ENCODE measurements at regions not wholly inside any gene's neighbourhood (a gene's known extent, or its start where the extent isn't known, plus 50 kb on each side); places are given as distances from the start of the nearest gene placed in this dataset.

GRCh38 chr5:111851631-111852548 is 94.9 kb upstream of the NREP start:
- no peak for TF ChIP-seq POLR2A (IDR thresholded peaks at IDR 0.05)
- TF ChIP-seq EP300 (IDR thresholded peaks at IDR 0.05), result no peak
- TF ChIP-seq, protein P1, sequence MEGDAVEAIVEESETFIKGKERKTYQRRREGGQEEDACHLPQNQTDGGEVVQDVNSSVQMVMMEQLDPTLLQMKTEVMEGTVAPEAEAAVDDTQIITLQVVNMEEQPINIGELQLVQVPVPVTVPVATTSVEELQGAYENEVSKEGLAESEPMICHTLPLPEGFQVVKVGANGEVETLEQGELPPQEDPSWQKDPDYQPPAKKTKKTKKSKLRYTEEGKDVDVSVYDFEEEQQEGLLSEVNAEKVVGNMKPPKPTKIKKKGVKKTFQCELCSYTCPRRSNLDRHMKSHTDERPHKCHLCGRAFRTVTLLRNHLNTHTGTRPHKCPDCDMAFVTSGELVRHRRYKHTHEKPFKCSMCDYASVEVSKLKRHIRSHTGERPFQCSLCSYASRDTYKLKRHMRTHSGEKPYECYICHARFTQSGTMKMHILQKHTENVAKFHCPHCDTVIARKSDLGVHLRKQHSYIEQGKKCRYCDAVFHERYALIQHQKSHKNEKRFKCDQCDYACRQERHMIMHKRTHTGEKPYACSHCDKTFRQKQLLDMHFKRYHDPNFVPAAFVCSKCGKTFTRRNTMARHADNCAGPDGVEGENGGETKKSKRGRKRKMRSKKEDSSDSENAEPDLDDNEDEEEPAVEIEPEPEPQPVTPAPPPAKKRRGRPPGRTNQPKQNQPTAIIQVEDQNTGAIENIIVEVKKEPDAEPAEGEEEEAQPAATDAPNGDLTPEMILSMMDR (IDR thresholded peaks at IDR 0.05), result no peak
- Histone ChIP-seq H3K4me1 (no peaks in the 10 kb centered on the region), H3K36me3 (no peaks in the 10 kb centered on the region), H3K27ac (no peak overlapping the region), H3K27me3 (no peaks in the 10 kb centered on the region), H3K9me3 (no peaks in the 10 kb centered on the region), H3K4me3 (no peak overlapping the region)
- no peak for DNase-seq (ENCODE audit: low spot score in 2 of 2)
- WGBS, 2 donors, result 90 to 97% methylated on average over 4 of the region's 4 CpGs

- WGBS, 2 donors, result 51 to 57% methylated on average over 3 of the region's 3 CpGs
- Histone ChIP-seq H3K36me3 (no peaks in the 10 kb centered on the region), H3K27me3 (no peaks in the 10 kb centered on the region), H3K4me3 (no peak overlapping the region), H3K9me3 (no peaks in the 10 kb centered on the region), H3K4me1 (no peaks in the 10 kb centered on the region), H3K27ac (no peak overlapping the region)
- DNase-seq (ENCODE audit: low spot score in 2 of 2), result no peak
- no peak for TF ChIP-seq EP300 (IDR thresholded peaks at IDR 0.05)
- no peak for TF ChIP-seq POLR2A (IDR thresholded peaks at IDR 0.05)
- TF ChIP-seq, protein P1 (IDR thresholded peaks at IDR 0.05), result no peak
These were observed 91.5 kb upstream of the NREP start for GRCh38 chr5:111848476-111848875.

DNA sequence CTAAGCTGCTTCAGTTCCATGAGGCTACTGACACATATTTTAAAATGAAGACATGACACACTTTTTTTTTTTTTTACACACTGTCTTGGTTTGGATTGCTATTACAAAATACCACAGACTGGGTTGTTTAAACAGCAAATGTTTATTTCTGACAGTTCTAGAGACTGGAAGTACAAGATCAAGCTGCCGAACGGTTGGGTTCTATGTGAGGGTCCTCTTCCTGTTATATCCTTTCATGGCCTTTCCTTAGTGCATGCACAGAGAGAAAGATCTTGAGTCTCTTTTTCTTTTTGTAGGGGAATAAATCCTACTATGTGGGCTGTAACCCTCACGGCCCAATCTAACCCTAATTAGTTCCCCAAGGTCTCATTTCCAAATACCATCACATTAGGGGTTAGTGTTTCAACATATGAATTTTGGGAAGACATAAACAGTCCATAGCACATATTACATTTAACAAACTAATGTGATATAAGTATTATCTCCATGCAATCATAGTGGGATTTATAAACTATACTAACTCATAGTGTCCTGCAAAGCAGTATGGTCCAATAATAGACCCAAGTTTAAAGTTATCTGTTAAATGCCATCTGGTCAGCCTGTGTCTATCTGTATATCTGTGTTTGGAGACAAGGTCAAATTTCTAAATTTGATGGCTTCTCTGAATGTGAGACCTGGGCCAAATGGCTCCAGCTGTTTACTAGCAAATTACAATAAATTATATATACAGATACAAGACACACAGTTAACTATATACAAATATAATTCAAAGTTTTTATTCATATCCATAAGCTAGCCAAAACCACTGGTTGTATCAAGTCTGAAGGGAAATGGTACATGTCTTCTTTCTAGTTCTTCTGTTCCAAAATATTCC is 90.3 kb upstream of the NREP start:
- Histone ChIP-seq H3K27me3 (no peaks in the 10 kb centered on the region), H3K27ac (no peak overlapping the region), H3K4me3 (no peak overlapping the region), H3K9me3 (no peaks in the 10 kb centered on the region), H3K36me3 (no peaks in the 10 kb centered on the region), H3K4me1 (no peaks in the 10 kb centered on the region)
- WGBS, 2 donors, result 89% methylated on average over 3 of the region's 3 CpGs
- TF ChIP-seq EP300 (IDR thresholded peaks at IDR 0.05), result no peak
- no peak for TF ChIP-seq POLR2A (IDR thresholded peaks at IDR 0.05)
- TF ChIP-seq, protein P1 (IDR thresholded peaks at IDR 0.05), result no peak
- no peak for DNase-seq (ENCODE audit: low spot score in 2 of 2)

DNA sequence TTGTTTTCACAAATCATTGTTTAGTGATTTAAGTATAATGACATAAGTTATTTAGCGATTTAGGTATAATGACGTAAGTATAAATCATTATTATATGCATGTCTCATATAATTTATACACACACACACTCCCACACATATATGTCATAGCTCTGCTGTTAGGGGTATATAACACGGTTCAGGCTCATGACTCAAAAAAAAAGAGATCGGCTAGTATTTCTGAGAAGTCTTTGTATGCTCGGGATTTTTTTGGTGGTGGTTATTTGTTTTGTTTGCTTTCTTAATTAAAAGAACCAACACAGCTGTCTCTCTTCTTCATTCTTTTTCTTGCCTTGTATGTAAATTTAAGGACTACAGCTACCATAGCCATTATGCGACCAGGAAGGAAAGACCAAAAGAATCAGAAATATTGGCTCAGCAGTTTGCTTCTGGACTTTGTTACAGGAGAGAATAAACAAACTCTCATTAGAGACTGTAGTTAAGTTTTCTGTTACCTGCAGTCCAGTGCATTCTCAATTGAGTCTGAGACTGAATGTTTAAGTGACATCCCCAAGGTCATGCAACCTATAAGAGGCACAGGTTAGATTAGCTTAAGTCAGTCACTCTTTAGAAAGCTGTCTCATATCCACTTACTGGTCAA is 83.2 kb upstream of the NREP start:
- no peak for DNase-seq (ENCODE audit: low spot score in 2 of 2)
- Histone ChIP-seq H3K36me3 (no peaks in the 10 kb centered on the region), H3K9me3 (no peaks in the 10 kb centered on the region), H3K27ac (no peak overlapping the region), H3K27me3 (no peaks in the 10 kb centered on the region), H3K4me3 (no peak overlapping the region), H3K4me1 (peaks cover 0 to 10% (median 0%) of the 10 kb centered on the region in 4 donors)
- 78% methylated on average over 6 of the region's 6 CpGs for WGBS, 2 donors
- TF ChIP-seq POLR2A (IDR thresholded peaks at IDR 0.05) (no peak), EP300 (IDR thresholded peaks at IDR 0.05) (no peak)
- TF ChIP-seq, protein P1 (IDR thresholded peaks at IDR 0.05), result no peak
